Activated CD8-positive, alpha-beta memory T cell treated with anti-CD3 and anti-CD28 coated beads, Interleukin-2, amount 50 U/mL, for 24 hours (primary cell): ENCODE measurements at regions not wholly inside any gene's neighbourhood (a gene's known extent, or its start where the extent isn't known, plus 50 kb on each side); places are given as distances from the start of the nearest gene placed in this dataset.

ENCODE experiments used
- DNase-seq: peaks from one replicate; pipeline ENCODE4 v3.0.0-alpha.2; 2020; ENCODE audit errors: extremely low read depth

DNA sequence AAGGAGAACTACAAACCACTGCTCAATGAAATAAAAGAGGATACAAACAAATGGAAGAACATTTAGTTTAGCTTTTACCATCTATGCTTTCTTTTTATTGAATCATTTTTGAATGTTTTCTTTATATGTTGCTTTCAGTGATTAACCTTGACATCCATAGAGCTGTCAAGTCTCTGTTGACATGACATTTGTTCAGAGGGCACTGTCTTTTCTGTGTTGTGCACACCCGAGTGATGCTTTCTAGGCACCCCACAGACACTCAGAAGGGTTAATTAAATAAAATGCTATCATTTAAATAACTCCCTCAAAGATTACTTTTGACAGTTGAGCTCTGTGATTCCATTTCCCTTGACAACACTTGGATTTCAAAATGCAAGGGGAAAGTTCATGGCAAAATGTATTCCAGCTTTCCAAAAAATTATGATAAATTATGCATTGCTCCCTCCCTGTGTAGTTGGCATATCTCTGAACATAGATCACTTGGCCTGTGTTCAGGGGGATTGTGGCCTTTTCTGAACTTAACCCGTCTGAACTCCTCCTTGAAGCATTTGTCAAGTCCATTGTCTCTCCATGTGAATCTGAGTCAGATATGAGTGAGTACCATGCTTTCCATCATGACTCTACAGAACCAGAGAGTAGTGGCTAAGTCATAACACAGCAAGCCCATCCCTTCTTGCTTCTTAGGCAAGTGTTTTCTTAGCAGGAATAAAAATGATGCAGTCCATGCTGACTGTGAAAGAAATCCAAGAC is 372.6 kb downstream of the RPRM start:
- DNase-seq: no peak

DNA sequence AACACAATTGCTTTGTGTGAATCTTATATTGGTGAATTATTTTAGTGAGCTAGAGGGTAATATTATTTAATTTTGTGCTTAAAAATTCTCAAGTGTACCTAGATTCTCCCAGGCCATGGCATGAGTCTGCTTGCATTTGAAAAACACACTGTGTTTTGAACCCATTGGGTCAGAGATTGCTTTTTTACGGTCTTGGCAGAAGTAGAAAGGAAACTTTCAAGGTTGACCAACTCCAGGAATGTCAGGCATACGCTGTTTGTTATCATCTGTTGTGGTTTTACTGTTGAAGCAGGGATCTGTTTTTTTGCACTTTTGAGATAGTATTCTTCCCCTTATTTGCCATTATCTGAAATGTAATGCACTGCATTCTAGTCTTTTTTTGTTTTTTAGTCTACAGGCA is 377.4 kb downstream of the RPRM start:
- no peak for DNase-seq

DNA sequence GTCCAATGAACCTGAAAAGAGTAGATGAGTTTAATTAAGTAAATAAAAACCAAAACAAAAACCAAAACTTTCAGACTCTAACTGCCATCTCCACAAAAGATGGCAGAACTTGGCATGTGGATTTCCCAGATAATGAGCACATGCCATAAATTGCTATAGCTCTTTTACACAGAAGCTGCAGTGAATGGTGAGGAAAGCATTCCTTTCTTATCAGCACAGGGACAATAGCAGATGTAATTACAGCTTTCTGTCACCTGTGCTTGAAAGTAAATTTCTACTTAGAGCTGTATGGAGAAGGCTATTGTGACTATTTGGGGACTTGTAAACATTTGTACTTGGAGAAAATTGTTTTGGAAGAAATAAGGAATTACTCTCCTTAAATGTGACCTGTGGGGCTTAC is 378.4 kb downstream of the RPRM start:
- no peak for DNase-seq

DNA sequence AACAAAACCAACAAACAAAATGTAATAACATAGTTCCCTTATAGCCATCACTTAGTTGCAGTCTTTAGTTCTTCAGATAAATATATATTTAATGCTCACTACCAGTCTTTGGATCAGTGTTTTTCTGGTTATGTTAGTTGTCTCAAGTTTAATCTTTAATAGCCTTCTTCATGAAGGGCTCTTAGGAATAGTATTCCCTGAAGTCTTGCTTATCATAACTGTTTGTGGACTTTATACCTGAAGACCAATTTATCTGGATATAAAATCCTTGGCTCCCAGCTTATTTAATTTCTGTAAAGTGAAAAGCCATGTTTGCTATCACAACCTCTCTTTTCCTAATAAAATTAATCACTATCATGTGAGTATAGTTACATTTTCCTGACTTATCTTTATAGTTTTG is 379.7 kb downstream of the ARL6IP6 start:
- no peak for DNase-seq

DNA sequence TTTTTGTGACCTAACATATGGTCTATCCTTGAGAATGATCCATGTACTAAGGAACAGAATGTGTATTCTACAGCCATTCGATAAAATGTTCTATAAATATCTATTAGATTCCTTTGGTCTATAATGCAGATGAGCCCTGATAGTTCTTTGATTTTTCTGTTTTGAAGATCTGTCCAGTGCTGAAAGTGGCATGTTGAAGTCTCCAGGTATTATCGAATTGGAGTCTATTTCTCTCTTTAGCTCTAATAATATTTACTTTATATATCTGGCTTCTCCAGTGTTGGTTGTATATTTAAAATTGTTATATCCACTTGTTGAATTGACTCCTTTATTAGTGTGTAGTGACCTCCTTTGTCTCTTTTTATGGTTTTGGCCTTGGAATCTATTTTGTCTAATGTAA is 377.9 kb downstream of the ARL6IP6 start:
- no peak for DNase-seq

DNA sequence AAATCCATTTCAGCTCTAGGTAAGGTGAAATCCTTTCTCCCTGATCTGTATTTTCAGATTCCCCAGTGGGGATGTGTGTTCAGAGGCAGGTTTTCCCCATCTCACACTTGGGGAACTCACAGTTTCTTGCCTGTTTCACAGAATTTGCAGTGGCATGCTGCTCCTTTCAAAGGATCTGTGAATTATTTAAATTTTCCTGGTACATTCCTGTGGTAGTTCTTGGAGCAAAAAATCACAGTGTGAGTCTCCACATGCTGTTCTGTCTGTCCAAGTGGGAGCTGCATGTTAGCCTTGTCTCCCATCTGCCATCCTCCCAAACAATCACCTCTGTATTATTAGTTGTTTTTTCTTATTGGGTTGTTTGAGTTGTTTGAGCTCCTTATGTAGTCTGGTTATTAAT is 372.9 kb downstream of the ARL6IP6 start:
- DNase-seq: no peak

DNA sequence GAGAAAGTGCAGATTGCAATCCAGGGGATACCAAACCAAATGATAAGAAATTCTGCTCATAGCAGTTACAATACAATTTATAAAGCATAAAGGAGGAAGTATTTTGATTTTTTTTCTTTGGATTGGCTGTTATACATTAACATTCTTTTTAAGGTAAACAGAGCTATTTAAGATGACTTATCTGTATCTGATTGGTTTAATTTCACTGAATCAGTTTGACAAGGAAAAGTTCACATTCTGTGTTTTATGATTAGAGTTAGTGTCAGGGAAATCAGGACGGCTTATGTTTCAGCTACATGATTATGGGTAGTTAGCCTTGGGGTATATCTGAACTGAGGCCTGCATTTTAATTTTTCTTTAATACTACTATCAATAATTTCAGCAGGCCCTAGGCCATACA is 360.9 kb downstream of the ARL6IP6 start:
- no peak for DNase-seq

DNA sequence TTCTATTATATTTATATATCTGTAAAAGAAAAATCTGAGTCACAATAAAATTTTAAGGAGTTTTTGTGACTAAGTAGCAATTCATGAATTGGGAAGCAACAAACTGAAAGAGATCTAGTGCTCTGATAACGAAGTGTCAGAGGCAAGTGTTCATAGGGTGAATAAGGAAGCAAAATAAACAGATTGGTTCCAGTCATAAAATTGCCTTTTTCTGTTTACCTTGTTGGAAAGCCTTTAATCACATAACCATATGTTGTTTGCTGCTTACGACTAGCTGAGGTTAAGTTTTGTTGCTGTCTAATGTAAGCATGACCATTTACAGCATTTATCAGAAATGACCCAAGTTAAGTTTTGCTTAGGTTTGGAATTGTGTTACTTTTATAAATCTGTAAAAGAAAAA is 358.9 kb downstream of the ARL6IP6 start:
- DNase-seq: no peak

DNA sequence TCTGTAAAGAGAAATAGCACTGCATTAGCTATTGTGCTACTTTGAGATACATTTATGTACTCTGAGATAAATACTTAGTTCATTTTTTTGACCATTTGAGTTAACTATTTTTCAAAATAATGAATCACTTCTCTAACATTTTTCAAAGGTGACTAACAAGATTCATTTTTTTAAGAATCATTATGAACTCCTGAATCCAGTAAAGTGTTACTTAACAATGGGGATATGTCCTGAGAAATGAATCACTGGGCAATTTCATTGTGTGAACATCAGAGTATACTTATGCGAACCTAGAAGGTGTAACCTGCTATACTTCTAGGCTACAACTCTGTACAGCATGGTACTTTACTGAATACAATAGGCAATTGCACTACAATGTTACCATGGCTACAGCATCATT is 355.8 kb downstream of the ARL6IP6 start:
- no peak for DNase-seq

DNA sequence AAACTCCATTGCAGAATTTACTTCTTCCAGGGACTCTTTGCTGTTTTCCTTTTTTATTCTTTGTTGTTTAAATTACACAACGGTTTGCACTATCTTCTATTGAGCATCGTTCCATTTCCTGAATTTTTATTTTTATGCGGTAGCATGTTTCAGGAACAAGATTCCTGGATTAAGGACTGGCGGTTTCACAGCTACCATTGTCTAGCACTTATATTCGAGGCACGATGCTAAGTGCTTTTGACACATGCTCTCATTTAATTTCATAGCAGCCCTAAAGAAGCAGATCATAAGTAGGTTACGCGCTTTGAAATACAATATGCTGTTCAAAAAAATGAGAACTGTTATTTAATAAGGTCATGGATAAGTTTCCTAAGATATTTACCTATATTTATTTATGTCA is 354.4 kb downstream of the ARL6IP6 start:
- no peak for DNase-seq

DNA sequence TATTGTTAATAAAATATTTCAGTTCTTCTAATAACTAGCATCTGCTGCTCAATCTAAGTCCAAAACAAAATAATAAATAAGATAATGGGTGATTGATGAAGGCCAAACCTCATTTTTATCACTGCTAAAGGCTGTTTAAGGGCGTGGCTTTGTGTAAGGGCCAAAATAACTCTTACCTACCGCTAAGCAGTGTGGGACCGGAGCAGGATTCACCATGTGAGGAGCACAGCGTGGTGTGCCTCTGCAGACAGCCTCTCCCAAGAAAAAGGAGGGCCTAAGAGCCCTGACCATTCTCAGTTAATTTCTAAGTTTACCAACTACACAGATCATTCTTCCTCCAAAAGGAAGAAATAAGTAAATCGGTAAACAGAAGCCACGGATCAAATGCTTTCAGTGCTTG is 353.7 kb downstream of the ARL6IP6 start:
- DNase-seq: no peak

DNA sequence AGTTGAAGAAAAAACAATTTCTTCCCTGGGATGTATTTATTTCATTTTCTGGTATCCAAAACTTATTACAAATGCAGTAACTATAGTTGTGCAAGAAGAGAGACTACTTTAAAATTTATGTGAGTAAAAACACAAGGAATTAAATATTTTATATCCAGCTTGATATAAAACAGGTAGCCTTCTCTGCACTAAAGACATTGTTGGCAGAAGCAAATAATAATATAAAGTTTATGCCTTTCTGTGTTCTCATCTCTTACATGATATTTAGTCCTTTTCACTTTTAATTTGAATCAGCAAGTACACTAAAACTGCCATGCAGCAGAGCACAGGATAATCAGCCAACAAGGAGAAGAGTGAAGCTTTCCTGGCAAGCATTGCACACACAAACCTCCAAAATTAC is 352.7 kb downstream of the ARL6IP6 start:
- DNase-seq: no peak

DNA sequence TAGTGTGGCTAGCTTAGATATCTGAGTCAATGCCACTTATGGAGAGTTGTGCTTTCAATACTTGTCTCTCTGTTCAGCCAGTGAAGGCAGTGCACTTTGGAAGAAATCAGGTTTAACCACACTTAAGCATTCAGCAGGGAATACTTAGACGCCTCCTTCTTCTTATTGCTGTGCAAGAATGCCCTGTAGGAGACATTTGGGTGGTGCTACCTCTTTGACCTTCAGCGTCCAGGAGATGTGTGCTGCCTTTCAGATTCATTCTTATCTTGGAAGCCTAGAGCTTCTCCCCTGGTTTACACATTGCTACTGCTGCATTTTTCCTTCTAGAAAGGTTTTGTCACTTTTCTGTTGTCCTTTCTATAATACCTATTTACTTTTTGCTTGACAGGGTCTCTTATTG is 350.5 kb downstream of the ARL6IP6 start:
- DNase-seq: no peak

DNA sequence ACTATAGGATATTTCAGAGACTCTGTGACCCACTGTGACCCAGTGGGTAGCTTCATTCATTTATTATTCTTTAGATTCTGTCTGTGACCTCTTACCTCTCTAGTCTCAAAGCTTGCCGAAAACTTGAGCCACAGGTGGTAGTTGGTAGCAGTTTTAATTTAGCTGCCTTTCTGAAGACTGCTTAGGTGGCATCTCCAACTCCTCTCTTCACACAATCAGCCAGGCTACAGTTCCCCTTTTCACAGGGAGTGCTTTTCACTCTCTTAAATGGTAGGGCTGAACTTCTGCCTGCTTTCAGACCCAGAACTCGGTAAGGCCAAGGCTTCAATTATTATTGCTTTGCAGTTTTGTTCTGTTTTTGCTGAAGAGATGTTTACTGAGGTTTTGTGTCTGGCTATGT is 349.6 kb downstream of the ARL6IP6 start:
- no peak for DNase-seq

DNA sequence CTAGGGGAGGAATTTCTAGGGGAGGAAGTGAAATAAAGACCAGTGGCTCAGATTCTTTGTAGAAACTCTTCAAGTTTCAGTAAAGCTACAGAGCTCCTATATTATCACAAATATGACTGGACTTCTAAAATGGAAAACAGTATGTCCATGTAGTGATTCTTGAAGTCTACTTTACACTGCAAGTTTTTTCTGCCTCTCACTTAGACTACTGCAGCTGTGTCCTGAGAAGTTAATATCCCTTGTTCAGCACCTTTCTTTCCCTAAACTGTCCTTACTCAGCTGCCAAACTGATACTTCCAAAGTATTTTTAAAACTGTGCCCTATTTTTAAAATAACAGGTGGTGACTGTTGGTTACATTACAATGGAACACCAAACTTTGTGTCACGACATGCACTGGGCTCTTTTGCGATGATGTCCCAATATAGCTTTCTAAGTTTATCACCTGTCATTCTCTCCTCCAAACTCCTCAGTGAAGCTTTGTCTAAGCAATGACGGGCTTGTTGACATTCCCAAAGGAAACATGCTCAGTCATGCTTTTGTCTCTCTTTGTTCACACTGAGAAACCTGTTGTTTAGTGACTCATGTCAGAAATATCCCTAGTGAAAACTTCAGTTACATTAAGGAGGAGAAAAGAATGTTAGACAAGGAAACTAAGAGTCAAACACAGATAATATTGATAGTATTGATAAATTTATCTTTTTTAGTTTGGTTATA is 341.1 kb downstream of the ARL6IP6 start:
- no peak for DNase-seq

DNA sequence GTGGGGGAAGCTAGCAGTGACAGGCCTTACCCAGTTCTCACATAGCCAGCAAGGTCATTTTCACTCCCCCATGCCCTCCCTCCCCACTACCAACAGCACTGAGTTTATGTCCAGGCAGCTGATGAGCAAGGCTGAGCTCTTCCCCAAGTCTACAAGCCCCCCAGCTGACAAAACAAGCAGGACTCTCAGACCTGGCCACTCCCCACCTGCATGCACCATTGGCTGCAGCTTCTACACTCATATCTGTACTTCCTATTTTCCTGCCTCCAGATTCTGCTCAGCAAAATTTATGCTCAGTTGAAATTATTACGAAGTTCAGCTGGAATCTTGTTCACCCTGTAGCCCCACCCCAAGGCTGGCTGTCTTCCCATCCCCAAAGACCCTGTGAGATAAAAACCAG is 339.3 kb downstream of the ARL6IP6 start:
- no peak for DNase-seq

DNA sequence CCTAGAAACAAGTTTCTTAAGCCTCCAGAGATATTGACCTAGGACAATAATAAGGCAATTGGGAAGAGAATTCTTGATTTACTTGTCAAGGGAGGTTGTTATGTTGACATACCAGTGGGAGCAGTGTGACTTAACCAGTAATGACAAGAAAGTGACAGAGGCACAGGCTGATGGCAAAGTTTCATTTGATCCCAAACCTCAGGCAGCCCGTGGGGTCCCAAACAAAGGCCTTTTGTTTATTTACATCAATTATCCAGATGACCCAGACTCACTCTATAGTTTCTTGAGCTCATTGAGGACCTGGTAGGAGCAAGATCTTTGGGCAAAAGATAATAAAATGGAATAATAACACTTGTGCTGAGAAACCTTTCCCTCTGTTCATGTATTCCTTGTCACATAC is 336.8 kb downstream of the ARL6IP6 start:
- no peak for DNase-seq

DNA sequence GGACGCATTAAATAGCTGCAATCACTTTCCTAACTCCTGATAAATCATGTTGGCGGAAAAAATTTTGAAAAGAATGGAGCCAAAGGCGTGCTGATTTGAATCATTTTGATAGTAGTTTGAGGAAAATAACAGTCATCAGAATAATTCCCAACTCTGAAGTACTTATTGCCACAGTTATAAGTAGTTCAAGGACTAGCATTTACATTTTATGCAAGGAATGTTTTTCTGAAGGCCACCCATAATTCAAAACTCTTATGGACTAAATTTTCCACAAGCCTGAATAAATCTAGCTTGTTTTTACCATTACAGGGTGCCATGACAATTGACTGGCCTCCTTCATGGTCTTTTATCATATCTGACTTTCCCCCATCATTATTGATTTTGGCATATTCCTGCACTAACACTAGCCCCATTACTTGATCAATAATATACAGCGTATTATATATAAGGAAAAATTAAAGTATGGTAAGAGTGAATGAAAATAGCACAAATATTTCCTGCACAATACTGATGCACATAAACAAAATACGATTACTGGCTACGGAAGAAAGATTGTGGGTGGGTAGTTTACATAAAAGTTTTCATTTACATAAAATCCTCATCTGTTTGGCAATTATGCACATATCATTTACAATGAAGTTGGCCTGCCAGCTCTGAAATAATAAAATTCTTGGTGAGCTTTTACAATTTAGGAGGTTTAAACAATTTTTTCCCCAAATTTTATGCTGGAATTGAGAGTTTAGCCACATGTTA is 334.6 kb downstream of the ARL6IP6 start:
- DNase-seq: no peak

DNA sequence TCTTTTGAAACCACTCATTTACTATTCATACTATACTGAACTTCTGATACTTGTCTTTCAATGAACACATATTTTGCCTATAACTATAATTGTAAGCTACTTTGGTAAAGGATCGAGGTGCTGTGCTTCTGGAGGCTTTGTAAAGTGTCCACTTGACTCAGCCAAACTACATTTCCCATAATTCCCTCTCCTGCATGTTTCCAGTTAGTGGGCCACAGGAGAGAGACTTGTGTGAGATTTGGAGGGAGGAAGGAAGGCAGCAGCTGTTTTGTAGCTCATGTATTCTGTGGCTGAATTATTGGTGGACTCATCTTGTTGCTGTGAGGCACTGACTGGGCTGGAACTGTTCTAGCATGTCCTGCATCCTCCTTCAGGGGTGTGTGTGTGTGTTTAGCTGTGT is 328.8 kb downstream of the ARL6IP6 start:
- no peak for DNase-seq

DNA sequence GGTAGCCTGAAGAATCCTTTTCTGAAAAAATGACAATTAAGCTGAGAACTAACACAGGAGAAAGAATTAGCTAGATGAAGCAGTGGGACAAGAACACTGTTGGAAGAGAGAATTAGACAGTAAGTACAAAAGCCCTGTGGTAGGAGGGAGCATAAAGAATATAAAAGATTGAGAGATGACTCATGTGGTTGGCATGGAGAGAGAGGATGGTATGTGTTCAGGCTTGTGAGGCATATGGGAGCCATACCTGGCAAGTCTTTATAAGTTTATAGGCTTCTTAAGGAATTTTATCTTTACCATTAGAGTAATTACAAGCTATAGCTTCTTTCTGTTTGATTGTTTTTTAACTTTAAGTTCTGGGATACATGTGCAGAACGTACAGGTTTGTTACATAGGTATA is 325.0 kb downstream of the ARL6IP6 start:
- no peak for DNase-seq

DNA sequence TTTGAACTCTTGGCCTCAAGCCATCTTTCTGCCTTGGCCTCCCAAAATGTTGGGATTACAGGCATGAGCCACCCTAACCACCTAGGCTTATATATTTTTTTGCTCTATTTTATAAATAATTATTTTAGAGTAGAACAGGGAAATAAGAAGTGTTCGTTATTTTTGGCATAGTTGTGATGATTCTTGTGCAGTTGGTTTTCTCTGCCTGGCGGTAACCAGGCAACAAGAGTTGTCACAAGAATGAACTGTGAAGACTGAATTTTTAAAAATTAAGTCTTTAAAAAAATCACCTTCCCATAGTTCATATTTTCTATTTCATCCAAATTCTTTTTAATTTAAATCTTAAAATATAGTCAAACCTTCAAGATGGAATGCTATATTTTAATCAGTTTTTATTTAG is 310.2 kb downstream of the ARL6IP6 start:
- DNase-seq: no peak

DNA sequence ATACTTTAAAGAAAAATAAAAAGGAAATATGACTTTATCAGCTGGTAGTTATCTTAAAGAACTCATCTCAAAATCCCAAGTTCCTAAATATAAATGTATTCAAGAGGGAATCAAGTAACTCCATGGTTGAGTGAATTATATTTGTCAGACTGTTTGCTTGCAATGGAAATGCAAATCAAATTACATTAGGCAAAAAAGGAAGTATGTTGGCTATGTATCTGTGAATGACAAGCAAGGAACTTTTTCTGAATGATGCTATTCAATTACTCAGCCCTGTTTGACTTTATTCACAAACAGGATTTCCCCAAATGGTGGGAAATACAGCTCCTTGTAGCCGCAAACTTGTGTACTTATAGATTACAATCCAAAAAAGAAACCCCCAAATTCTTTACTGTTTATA is 309.1 kb downstream of the ARL6IP6 start:
- DNase-seq: no peak

DNA sequence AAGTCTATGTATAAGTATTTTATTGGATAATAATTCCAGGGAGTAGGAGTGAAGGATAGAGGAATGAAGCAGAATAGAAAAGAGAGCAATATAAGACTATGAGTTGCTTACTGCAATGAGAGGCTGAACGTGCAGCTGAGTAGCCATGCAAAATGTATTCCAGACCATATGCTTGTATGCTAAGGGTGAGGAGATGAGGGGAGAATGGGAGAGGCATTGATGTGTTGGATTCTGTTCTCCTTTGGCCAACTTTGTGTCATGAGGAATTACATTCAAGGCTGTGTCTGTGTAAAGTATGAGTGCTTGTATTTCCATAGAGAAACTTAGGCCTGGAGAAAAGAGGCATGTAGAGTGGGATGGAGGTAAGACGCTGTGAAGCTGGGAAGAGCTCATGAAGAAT is 301.8 kb downstream of the ARL6IP6 start:
- no peak for DNase-seq
